GM21390 (cell line): ENCODE measurements at regions not wholly inside any gene's neighbourhood (a gene's known extent, or its start where the extent isn't known, plus 50 kb on each side); places are given as distances from the start of the nearest gene placed in this dataset.
"Not testable (repeated sequence)": the region's sequence is repeated elsewhere in the genome, so short reads cannot be mapped to it uniquely, and the experiment has no call there.

ENCODE experiments used
- ATAC-seq: cut with Tn5 transposase; IDR thresholded peaks from one replicate; pipeline ENCODE4 v1.9.1; 2021; ENCODE audit not compliant: unreplicated experiment

DNA sequence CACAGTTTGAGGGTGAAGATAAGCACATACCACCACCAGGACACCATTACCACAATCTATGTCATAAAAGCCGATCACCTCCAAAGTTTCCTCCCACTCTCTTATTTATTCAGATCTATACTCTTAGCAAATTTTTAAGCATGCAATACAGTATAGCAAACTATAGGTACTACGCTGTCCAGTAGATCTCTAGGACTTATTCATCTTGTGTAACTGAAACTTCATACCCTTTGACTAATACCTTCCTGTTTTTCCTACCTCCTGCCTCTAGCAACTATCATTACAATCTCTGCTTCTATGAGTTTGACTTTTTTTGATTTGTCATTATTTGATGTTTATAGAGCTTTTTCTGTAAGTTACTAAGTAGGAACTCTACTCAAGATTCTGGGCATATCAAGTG is 84.5 kb upstream of the MANSC4 start:
- no peak for ATAC-seq

- no peak for ATAC-seq
Observed at GRCh38 chr12:27863839-27864238, 83.8 kb upstream of the MANSC4 start.

DNA sequence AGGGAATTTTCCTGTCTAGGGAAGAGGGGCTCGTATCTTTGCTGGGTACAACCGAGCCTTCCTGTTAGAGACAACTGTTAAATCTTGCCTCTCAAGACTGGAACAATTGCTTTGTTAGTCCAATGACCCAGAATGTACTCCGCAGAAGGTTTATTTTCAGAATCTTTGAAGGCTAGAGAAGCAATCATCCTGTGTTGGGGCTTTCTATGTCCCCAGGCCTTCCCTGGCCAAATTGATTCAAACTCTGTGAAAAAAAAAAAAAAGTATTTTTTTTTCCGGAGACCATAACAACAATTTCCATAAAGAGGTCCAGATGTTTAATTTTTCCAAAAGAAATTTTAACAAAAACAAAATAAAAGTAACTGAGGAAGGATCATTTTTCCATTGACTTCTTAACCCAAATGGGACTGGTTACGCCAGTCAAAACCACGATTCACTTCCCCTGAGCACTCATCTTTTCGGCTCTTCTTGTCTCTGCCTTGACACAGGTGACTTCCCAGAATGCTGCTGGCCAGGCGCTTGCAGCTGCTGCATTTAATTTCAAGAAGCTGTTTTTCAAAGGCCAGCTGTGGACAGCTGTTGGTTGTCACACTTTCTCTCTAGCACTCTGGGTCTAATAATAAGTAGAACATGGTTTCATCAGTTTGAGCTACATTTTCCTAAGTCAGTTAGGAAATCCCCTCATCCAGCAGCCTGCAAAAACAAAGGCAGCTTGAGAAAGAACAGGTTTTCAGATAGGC is 81.6 kb upstream of the MANSC4 start:
- peak; percentile 93 for ATAC-seq

GRCh38 chr12:27859648-27860047 is 79.6 kb upstream of the MANSC4 start:
- no peak for ATAC-seq

DNA sequence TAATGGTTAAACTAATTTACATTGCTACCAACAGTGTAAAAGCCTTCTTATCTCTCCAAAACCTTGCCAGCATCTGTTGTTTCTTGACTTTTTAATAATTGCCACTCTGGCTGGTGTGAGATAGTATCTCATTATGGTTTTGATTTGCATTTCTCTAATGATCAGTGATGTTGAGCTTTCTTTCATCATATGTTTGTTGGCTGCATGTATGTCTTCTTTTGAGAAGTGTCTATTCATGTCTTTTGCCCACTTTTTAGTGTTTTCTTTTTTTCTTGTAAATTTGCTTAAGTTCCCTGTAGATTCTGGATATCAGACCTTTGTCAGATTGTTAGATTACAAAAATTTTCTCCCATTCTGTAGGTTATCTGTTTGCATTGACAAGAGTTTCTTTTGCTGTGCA is 77.0 kb upstream of the MANSC4 start:
- ATAC-seq, result not testable (repeated sequence)

DNA sequence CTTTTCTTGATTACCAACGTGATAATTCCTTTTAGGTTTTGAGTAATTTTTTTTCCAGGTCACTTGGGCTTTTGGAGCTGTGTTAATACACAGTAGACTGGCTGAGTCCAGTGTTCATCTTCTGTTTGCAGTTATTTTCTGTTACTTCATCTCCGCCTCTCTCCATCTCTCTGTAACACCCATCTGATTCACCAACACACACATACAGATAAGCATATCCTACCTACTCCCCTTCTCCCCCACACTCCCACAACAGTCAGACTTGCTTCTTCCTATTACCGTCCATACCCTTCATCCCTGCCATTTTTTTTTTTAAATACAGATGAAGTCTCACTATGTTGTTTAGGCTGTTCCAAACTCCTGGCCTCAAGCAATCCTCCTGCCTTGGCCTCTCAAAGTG is 72.7 kb upstream of the MANSC4 start:
- ATAC-seq, result no peak
